Endothelial cell of umbilical vein (primary cell): ENCODE measurements at regions not wholly inside any gene's neighbourhood (a gene's known extent, or its start where the extent isn't known, plus 50 kb on each side); places are given as distances from the start of the nearest gene placed in this dataset.

ENCODE experiments used
- BruUV-seq: library from RNA; stranded (reverse); fragments of 400-500 nt; replicated peaks from 2 replicates; lab custom pipeline; 2021; lab: Mats Ljungman, UMichigan
- CTCF ChIA-PET: fragments of 300-600, 350-600 bp; sonication (Branson Sonifier 250); formaldehyde crosslinking; loops from one replicate; lab custom pipeline; 2021; ENCODE audit warnings: antibody characterized with exemption, inconsistent platforms; lab: Charles Lee
- POLR2A ChIA-PET: fragments of 300-600, 350-600 bp; sonication (Branson Sonifier 250); formaldehyde crosslinking; loops from one replicate; lab custom pipeline; 2021; ENCODE audit warnings: antibody characterized with exemption, inconsistent platforms; lab: Charles Lee
- DNase-seq: peaks from one replicate; pipeline ENCODE4 v3.0.0-alpha.2; 2011; ENCODE audit warnings: low read depth, low spot score
- FAIRE-seq: peaks from 2 replicates; lab custom pipeline; 2011; peaks lifted over from hg19 to GRCh38; lab: Jason Lieb, UNC
- H2AFZ ChIP-seq: 2 replicates; pipeline ENCODE4 v1.6.0; 2012; ENCODE audit warnings: low read depth, low read length, control low read depth, inconsistent platforms
- H3K27ac ChIP-seq: 2 replicates; pipeline ENCODE4 v1.5.1; 2011; ENCODE audit warnings: low read depth, mild to moderate bottlenecking, control low read depth, low read length, moderate library complexity; ENCODE audit not compliant: insufficient read depth
- H3K27me3 ChIP-seq, 2 experiments: 2 replicates each; pipeline versions ENCODE4 v1.6.0 to v1.6.1; 2011; ENCODE audit warnings: low read length in 2 of 2, mixed read lengths in 1 of 2; ENCODE audit not compliant: control insufficient read depth in 2 of 2, insufficient read depth in 2 of 2
- H3K36me3 ChIP-seq, 2 experiments: 2 replicates in 1 of 2; 3 replicates in 1 of 2; pipeline ENCODE4 v1.5.1; 2011; ENCODE audit warnings: low read length in 2 of 2, mild to moderate bottlenecking in 1 of 2, moderate library complexity in 1 of 2; ENCODE audit not compliant: control insufficient read depth in 2 of 2, insufficient read depth in 2 of 2; ENCODE audit errors: extremely low read depth in 1 of 2
- H3K4me1 ChIP-seq: 3 replicates; pipeline ENCODE4 v1.5.1; 2011; ENCODE audit warnings: mild to moderate bottlenecking, low read length; ENCODE audit not compliant: control insufficient read depth, insufficient read depth; ENCODE audit errors: extremely low read depth
- H3K4me2 ChIP-seq: 2 replicates; pipeline ENCODE4 v1.6.1; 2011; ENCODE audit warnings: low read length, control low read depth, mixed read lengths; ENCODE audit not compliant: insufficient read depth
- H3K4me3 ChIP-seq, 3 experiments: fragments of 200-600 bp in 1 of 3; sonication (generic), shearing (Covaris generic) in 1 of 3; replicated peaks in 1 of 3; 2 replicates each; pipeline ENCODE4 v1.5.1; 2011 to 2016; ENCODE audit warnings: control low read depth in 3 of 3, low read length in 3 of 3, mild to moderate bottlenecking in 2 of 3, inconsistent platforms in 1 of 3, low read depth in 1 of 3, moderate library complexity in 1 of 3; ENCODE audit not compliant: insufficient read depth in 1 of 3
- H3K79me2 ChIP-seq: 2 replicates; pipeline ENCODE4 v1.6.0; 2012; ENCODE audit warnings: low read length, inconsistent platforms; ENCODE audit not compliant: control insufficient read depth, insufficient read depth
- H3K9ac ChIP-seq: replicated peaks from 2 replicates; pipeline ENCODE3; 2011; ENCODE audit warnings: low read length, control low read depth; ENCODE audit not compliant: insufficient read depth; ENCODE audit errors: extremely low read depth
- H3K9me1 ChIP-seq: replicated peaks from 3 replicates; pipeline ENCODE4 v1.6.0; 2011; ENCODE audit warnings: mild to moderate bottlenecking, low read length; ENCODE audit not compliant: control insufficient read depth, insufficient read depth; ENCODE audit errors: extremely low read depth
- H3K9me3 ChIP-seq: replicated peaks from 2 replicates; pipeline ENCODE4 v1.5.1; 2012; ENCODE audit warnings: low read length, inconsistent platforms; ENCODE audit not compliant: control insufficient read depth, insufficient read depth
- H4K20me1 ChIP-seq: replicated peaks from 2 replicates; pipeline ENCODE3; 2011; ENCODE audit warnings: mild to moderate bottlenecking, low read length; ENCODE audit not compliant: control insufficient read depth, insufficient read depth; ENCODE audit errors: extremely low read depth
- CTCF ChIP-seq, 2 donors: IDR thresholded peaks; 1 replicate in 1 of 2; 2 replicates in 1 of 2; pipeline ENCODE4 v1.5.1; 2011; ENCODE audit warnings: low read length in 2 of 2, mild to moderate bottlenecking in 2 of 2, moderate library complexity in 2 of 2, control low read depth in 1 of 2, inconsistent platforms in 1 of 2, low read depth in 1 of 2; ENCODE audit not compliant: insufficient read depth in 1 of 2; ENCODE audit errors: extremely low read depth in 1 of 2
- EZH2 ChIP-seq: IDR thresholded peaks from 2 replicates; pipeline ENCODE4 v1.6.1; 2012; ENCODE audit warnings: borderline replicate concordance, low read depth, mild to moderate bottlenecking, moderate library complexity, low read length, inconsistent platforms; ENCODE audit not compliant: severe bottlenecking
- FOS ChIP-seq: IDR thresholded peaks from 2 replicates; pipeline ENCODE4 v1.6.1; 2011; ENCODE audit warnings: mild to moderate bottlenecking, low read length, moderate library complexity, borderline replicate concordance; ENCODE audit not compliant: insufficient read depth
- GATA2 ChIP-seq: IDR thresholded peaks from 2 replicates; pipeline ENCODE4 v1.7.0; 2011; ENCODE audit warnings: low read depth, mild to moderate bottlenecking, moderate library complexity, mixed read lengths, low read length; ENCODE audit not compliant: insufficient read length, insufficient read depth
- JUN ChIP-seq: IDR thresholded peaks from 2 replicates; pipeline ENCODE4 v1.6.1; 2011; ENCODE audit warnings: borderline replicate concordance, low read depth; ENCODE audit not compliant: insufficient read length, insufficient read depth
- MAX ChIP-seq: IDR thresholded peaks from 2 replicates; pipeline ENCODE4 v1.6.1; 2011; ENCODE audit not compliant: insufficient read depth, insufficient read length
- MYC ChIP-seq: IDR thresholded peaks from one replicate; pipeline ENCODE4 v1.6.1; 2011; ENCODE audit warnings: mild to moderate bottlenecking, low read depth, low read length
- POLR2A ChIP-seq: IDR thresholded peaks from 2 replicates; pipeline ENCODE4 v1.6.1; 2012; ENCODE audit warnings: low read depth, mild to moderate bottlenecking, control low read depth, low read length
- POLR2AphosphoS5 ChIP-seq: IDR thresholded peaks from 2 replicates; pipeline ENCODE4 v1.6.1; 2012; ENCODE audit warnings: low read depth, mild to moderate bottlenecking, control low read depth, low read length, moderate library complexity; ENCODE audit not compliant: insufficient read depth
- dilution Hi-C: fragments of 300-500 bp; cut with MboI; formaldehyde crosslinking; loops from one replicate; pipeline ENCODE4 v1.15.0; 2019; ENCODE audit warnings: low sequenced_read_pairs; ENCODE audit not compliant: extremely low pct_ligation_motif_present
- intact Hi-C: fragments of 100-400 bp; cut with micrococcal nuclease; formaldehyde crosslinking; loops from one replicate; pipeline ENCODE4 v1.10.0; 2022

GRCh38 chr2:15715596-15715995, 123.9 kb downstream of the DDX1 start:
- Histone ChIP-seq H3K27ac (no peak overlapping the region), H3K9me3 (no peaks in the 10 kb centered on the region), H3K9me1 (no peaks in the 10 kb centered on the region), H3K4me1 (no peaks in the 10 kb centered on the region), H4K20me1 (no peaks in the 10 kb centered on the region), H3K4me2 (no peak overlapping the region), H2AFZ (no peak overlapping the region), H3K27me3 (no peaks in the 10 kb centered on the region), H3K9ac (no peak overlapping the region), H3K36me3 (no peaks in the 10 kb centered on the region), H3K79me2 (no peaks in the 10 kb centered on the region), H3K4me3 (no peak overlapping the region)
- BruUV-seq: no TSS peak
- TF ChIP-seq POLR2A: no peak
- intact Hi-C loops (no loop called here), dilution Hi-C loops (no loop called here)
- CTCF ChIA-PET: interaction anchor here (1.2 kb wide), 2 partner anchors 41 to 810 kb away, joined by 3 read pairs; no protein-coding TSS in a partner anchor
- DNase-seq (no peak), FAIRE-seq (no peak)
- POLR2A ChIA-PET: no interaction called here

GRCh38 chr2:15718103-15718943, 126.7 kb downstream of the DDX1 start:
- H3K4me3 ChIP-seq: no peak overlapping the region
- H3K4me2 ChIP-seq: no peak overlapping the region
- intact Hi-C loops (no loop called here), dilution Hi-C loops (no loop called here)
- no peaks in the 10 kb centered on the region for H3K79me2 ChIP-seq
- H3K9me1 ChIP-seq: no peaks in the 10 kb centered on the region
- CTCF ChIA-PET: interaction anchor here (0.6 kb wide), 1 partner anchor 950 kb away, joined by 3 read pairs; no protein-coding TSS in a partner anchor
- no TSS peak for BruUV-seq
- no peaks in the 10 kb centered on the region for H3K36me3 ChIP-seq
- DNase-seq (no peak), FAIRE-seq (no peak)
- no peak for TF ChIP-seq FOS
- TF ChIP-seq GATA2: no peak
- TF ChIP-seq POLR2A: no peak
- no peak for TF ChIP-seq MAX
- no peak for TF ChIP-seq JUN
- TF ChIP-seq POLR2AphosphoS5: no peak
- TF ChIP-seq CTCF (IDR thresholded peaks at IDR 0.05; ENCODE audit: extremely low read depth in 1 of 2, insufficient read depth in 1 of 2, low read depth in 1 of 2, low read length in 2 of 2): no peak
- no peak for TF ChIP-seq MYC
- TF ChIP-seq EZH2: no peak
- no peaks in the 10 kb centered on the region for H3K9me3 ChIP-seq
- H3K27ac ChIP-seq: no peak overlapping the region
- H3K4me1 ChIP-seq: no peaks in the 10 kb centered on the region
- POLR2A ChIA-PET: no interaction called here
- no peak overlapping the region for H3K9ac ChIP-seq
- no peak overlapping the region for H2AFZ ChIP-seq
- no peaks in the 10 kb centered on the region for H3K27me3 ChIP-seq
- H4K20me1 ChIP-seq: no peaks in the 10 kb centered on the region
